SK-N-SH treated with all-trans-retinoic acid at 6 μM for 48 hours (cell line): ENCODE measurements at regions not wholly inside any gene's neighbourhood (a gene's known extent, or its start where the extent isn't known, plus 50 kb on each side); places are given as distances from the start of the nearest gene placed in this dataset.

Source experiments
- BACH2 ChIP-seq: fragments of 250-450 bp; sonication (Bioruptor Pico); IDR thresholded peaks from 2 replicates; pipeline ENCODE4 v1.9.0; 2021; ENCODE audit warnings: mild to moderate bottlenecking, borderline replicate concordance
- CREB5 ChIP-seq: fragments of 250-450 bp; sonication (Bioruptor Pico); IDR thresholded peaks from 2 replicates; pipeline ENCODE4 v1.5.1; 2020; ENCODE audit warnings: low read depth, mild to moderate bottlenecking, moderate library complexity
- CSDC2 ChIP-seq: fragments of 250-450 bp; sonication (Bioruptor Pico); IDR thresholded peaks from 2 replicates; pipeline ENCODE4 v1.5.0; 2020; ENCODE audit warnings: mild to moderate bottlenecking, moderate library complexity
- GLIS3 ChIP-seq: fragments of 250-450 bp; sonication (Bioruptor Pico); IDR thresholded peaks from 2 replicates; pipeline ENCODE4 v1.5.0; 2020; ENCODE audit warnings: mild to moderate bottlenecking, moderate library complexity
- ISL1 ChIP-seq: fragments of 250-450 bp; sonication (Bioruptor Pico); IDR thresholded peaks from 2 replicates; pipeline ENCODE4 v2.1.2; 2022; ENCODE audit warnings: mild to moderate bottlenecking, moderate library complexity
- OSR1 ChIP-seq: fragments of 250-450 bp; sonication (Bioruptor Pico); IDR thresholded peaks from 2 replicates; pipeline ENCODE4 v1.8.0; 2022; ENCODE audit warnings: moderate library complexity, mild to moderate bottlenecking, inconsistent platforms
- PATZ1 ChIP-seq: fragments of 250-450 bp; sonication (Bioruptor Pico); IDR thresholded peaks from 2 replicates; pipeline ENCODE4 v1.8.0; 2020; ENCODE audit warnings: mild to moderate bottlenecking, moderate library complexity, borderline replicate concordance
- RARB ChIP-seq: fragments of 250-450 bp; sonication (Bioruptor Pico); IDR thresholded peaks from 2 replicates; pipeline ENCODE4 v1.8.0; 2021; ENCODE audit warnings: mild to moderate bottlenecking, moderate library complexity
- TCF4 ChIP-seq: fragments of 250-450 bp; sonication (Bioruptor Pico); IDR thresholded peaks from 2 replicates; pipeline ENCODE4 v1.8.0; 2021; ENCODE audit warnings: mild to moderate bottlenecking, moderate library complexity, borderline replicate concordance
- TSHZ2 ChIP-seq: fragments of 250-450 bp; sonication (Bioruptor Pico); IDR thresholded peaks from 2 replicates; pipeline ENCODE4 v1.5.0; 2020; ENCODE audit warnings: mild to moderate bottlenecking, moderate library complexity
- ZFP3 ChIP-seq: fragments of 250-450 bp; sonication (Bioruptor Pico); IDR thresholded peaks from 2 replicates; pipeline ENCODE4 v1.5.0; 2020; ENCODE audit warnings: mild to moderate bottlenecking, moderate library complexity
- ZNF8 ChIP-seq: fragments of 450-650 bp; formaldehyde crosslinking; IDR thresholded peaks from 2 replicates; pipeline ENCODE4 v1.5.0; 2020; ENCODE audit warnings: mild to moderate bottlenecking, moderate library complexity

GRCh38 chr15:36185438-36185837 lies 394.0 kb upstream of the CDIN1 start:
- no peak for TF ChIP-seq BACH2 (CRISPR knock-in tag)
- TF ChIP-seq ISL1 (CRISPR knock-in tag) = no peak
- TF ChIP-seq TSHZ2 (CRISPR knock-in tag) = no peak
- no peak for TF ChIP-seq TCF4
- TF ChIP-seq ZNF8 (CRISPR knock-in tag) = no peak
- TF ChIP-seq ZFP3 (CRISPR knock-in tag) = no peak
- TF ChIP-seq GLIS3 (CRISPR knock-in tag) = no peak
- no peak for TF ChIP-seq CSDC2 (CRISPR knock-in tag)
- no peak for TF ChIP-seq PATZ1 (CRISPR knock-in tag)
- TF ChIP-seq CREB5 = no peak
- no peak for TF ChIP-seq OSR1
- no peak for TF ChIP-seq RARB (CRISPR knock-in tag)
